HCT116 (cell line): ENCODE measurements at regions not wholly inside any gene's neighbourhood (a gene's known extent, or its start where the extent isn't known, plus 50 kb on each side); places are given as distances from the start of the nearest gene placed in this dataset.

Experiments
- ATAC-seq: fragments of 200-7000 bp; cut with Tn5 transposase; 2 replicates; pipeline ENCODE4 v1.9.1; 2020; ENCODE audit warnings: mild to moderate bottlenecking, moderate library complexity
- BruUV-seq: library from RNA; stranded (reverse); fragments of 400-500 nt; replicated peaks from 2 replicates; lab custom pipeline; 2021; lab: Mats Ljungman, UMichigan
- CTCF ChIA-PET: fragments of 300-600 bp; sonication (Branson Sonifier 250); formaldehyde crosslinking; loops from one replicate; lab custom pipeline; 2021; ENCODE audit warnings: antibody characterized with exemption; lab: Charles Lee
- POLR2A ChIA-PET: fragments of 300-600, 350-600 bp; sonication (Branson Sonifier 250); formaldehyde crosslinking; loops from one replicate; lab custom pipeline; 2021; ENCODE audit warnings: antibody characterized with exemption; lab: Charles Lee
- RAD21 ChIA-PET, 2 experiments: fragments of 300-600 bp; sonication (Branson Sonifier 250); formaldehyde crosslinking; loops; one replicate each; lab custom pipeline; 2023; ENCODE audit warnings: low total read pairs in 2 of 2; ENCODE audit not compliant: uncharacterized antibody in 2 of 2, unreplicated experiment in 2 of 2, low non-redundant PET in 1 of 2; lab: Charles Lee
- DNase-seq: peaks from one replicate; pipeline ENCODE4 v3.0.0-alpha.2; 2010; ENCODE audit warnings: low read depth, low spot score
- H2AFZ ChIP-seq: fragments of 200-600 bp; shearing (Covaris generic), sonication (generic); 2 replicates; pipeline ENCODE4 v1.6.1; 2017; ENCODE audit warnings: low read depth, mixed run types, mixed read lengths, antibody characterized with exemption, low read length; ENCODE audit not compliant: poor library complexity, severe bottlenecking
- H3K27ac ChIP-seq: 2 replicates; pipeline ENCODE4 v1.5.1; 2012; ENCODE audit warnings: low read depth, low read length
- H3K27me3 ChIP-seq: fragments of 200-600 bp; sonication (generic); 2 replicates; pipeline ENCODE4 v1.6.1; 2016; ENCODE audit warnings: mixed run types, low read length, mixed read lengths; ENCODE audit not compliant: insufficient read depth
- H3K36me3 ChIP-seq, 2 experiments: fragments of 200-500 bp in 1 of 2; fragments of 200-600 bp in 1 of 2; sonication (Bioruptor generic) in 1 of 2; sonication (generic) in 1 of 2; 2 replicates each; pipeline versions ENCODE4 v1.5.1 to v1.6.1; 2014 to 2016; ENCODE audit warnings: low read length in 2 of 2, inconsistent platforms in 1 of 2, mixed read lengths in 1 of 2, mixed run types in 1 of 2; ENCODE audit not compliant: insufficient read depth in 2 of 2, control insufficient read depth in 1 of 2
- H3K4me1 ChIP-seq, 2 experiments: fragments of 200-600 bp in 1 of 2; sonication (generic) in 1 of 2; 2 replicates each; pipeline versions ENCODE4 v1.5.1 to v1.6.1; 2012 to 2017; ENCODE audit warnings: low read length in 2 of 2, inconsistent platforms in 1 of 2, mild to moderate bottlenecking in 1 of 2, mixed read lengths in 1 of 2, mixed run types in 1 of 2, moderate library complexity in 1 of 2; ENCODE audit not compliant: insufficient read depth in 2 of 2, control insufficient read depth in 1 of 2
- H3K4me2 ChIP-seq: fragments of 200-600 bp; sonication (generic); 2 replicates; pipeline ENCODE4 v1.6.1; 2017; ENCODE audit warnings: mixed run types, low read length, mixed read lengths
- H3K4me3 ChIP-seq, 2 experiments: fragments of 200-600 bp in 1 of 2; sonication (generic) in 1 of 2; replicated peaks in 1 of 2; 2 replicates each; pipeline ENCODE4 v1.5.1; 2011 to 2016; ENCODE audit warnings: low read length in 2 of 2, control low read depth in 1 of 2, low read depth in 1 of 2, mild to moderate bottlenecking in 1 of 2, mixed read lengths in 1 of 2, mixed run types in 1 of 2
- H3K79me2 ChIP-seq: fragments of 200-600 bp; sonication (generic); 2 replicates; pipeline ENCODE4 v1.6.1; 2017; ENCODE audit warnings: mild to moderate bottlenecking, mixed run types, low read length, moderate library complexity, mixed read lengths; ENCODE audit not compliant: insufficient read depth
- H3K9ac ChIP-seq: fragments of 200-600 bp; sonication (generic); 2 replicates; pipeline ENCODE4 v1.6.1; 2016; ENCODE audit warnings: low read length, mixed read lengths
- H3K9me2 ChIP-seq: fragments of 200-600 bp; sonication (generic), shearing (Covaris generic); 2 replicates; pipeline ENCODE4 v1.6.1; 2017; ENCODE audit warnings: mixed run types, mild to moderate bottlenecking, moderate library complexity; ENCODE audit not compliant: insufficient read depth
- H3K9me3 ChIP-seq, 2 experiments: fragments of 200-500 bp in 1 of 2; fragments of 200-600 bp in 1 of 2; sonication (Bioruptor generic) in 1 of 2; sonication (generic) in 1 of 2; 2 replicates each; pipeline ENCODE4 v1.6.1; 2014 to 2017; ENCODE audit warnings: low read length in 2 of 2, mixed read lengths in 2 of 2, inconsistent platforms in 1 of 2, low read depth in 1 of 2, mild to moderate bottlenecking in 1 of 2, mixed run types in 1 of 2, moderate library complexity in 1 of 2; ENCODE audit not compliant: control insufficient read depth in 1 of 2, insufficient read depth in 1 of 2
- H4K20me1 ChIP-seq: fragments of 200-600 bp; sonication (generic), shearing (Covaris generic); 2 replicates; pipeline ENCODE4 v1.6.1; 2017; ENCODE audit warnings: mixed run types, mild to moderate bottlenecking, moderate library complexity; ENCODE audit not compliant: insufficient read depth
- CEBPB ChIP-seq: IDR thresholded peaks from 2 replicates; pipeline ENCODE4 v1.6.1; 2012; ENCODE audit warnings: low read depth
- CTCF ChIP-seq, 3 experiments: fragments of 200-600 bp in 1 of 3; sonication (generic) in 1 of 3; IDR thresholded peaks in 2 of 3; conservative IDR thresholded peaks in 1 of 3; 2 replicates each; pipeline ENCODE4 v1.5.1; 2012 to 2017; ENCODE audit warnings: low read depth in 2 of 3, low read length in 2 of 3, antibody characterized with exemption in 1 of 3, borderline replicate concordance in 1 of 3, control low read depth in 1 of 3, mild to moderate bottlenecking in 1 of 3, mixed read lengths in 1 of 3, mixed run types in 1 of 3, moderate library complexity in 1 of 3; ENCODE audit not compliant: insufficient read depth in 1 of 3
- EGR1 ChIP-seq: IDR thresholded peaks from 2 replicates; pipeline ENCODE4 v1.6.1; 2012; ENCODE audit warnings: low read depth
- POLR2A ChIP-seq: IDR thresholded peaks from 2 replicates; pipeline ENCODE4 v1.7.0; 2011; ENCODE audit warnings: borderline replicate concordance; ENCODE audit not compliant: insufficient read depth, insufficient read length; ENCODE audit errors: extremely low read depth
- POLR2AphosphoS5 ChIP-seq: IDR thresholded peaks from 2 replicates; pipeline ENCODE4 v1.6.1; 2011; ENCODE audit warnings: mild to moderate bottlenecking, low read depth, low read length, moderate library complexity
- RAD21 ChIP-seq: IDR thresholded peaks from 2 replicates; pipeline ENCODE4 v1.6.1; 2012; ENCODE audit warnings: low read depth, mild to moderate bottlenecking
- SP1 ChIP-seq: IDR thresholded peaks from 2 replicates; pipeline ENCODE4 v1.6.1; 2012; ENCODE audit warnings: low read depth
- ZFX ChIP-seq: fragments of 450-650 bp; IDR thresholded peaks from 2 replicates; pipeline ENCODE4 v1.6.1; 2017
- intact Hi-C: fragments of 100-400 bp; cut with micrococcal nuclease; formaldehyde crosslinking; loops from 2 replicates; pipeline ENCODE4 v1.10.0; 2022
- TF ChIP-seq, protein P1 (sequence below): IDR thresholded peaks from 2 replicates; pipeline ENCODE4 v1.6.1; 2012

- no peak overlapping the region for H3K9ac ChIP-seq
- H3K27ac ChIP-seq, result no peak overlapping the region
- H3K79me2 ChIP-seq, result no peaks in the 10 kb centered on the region
- CTCF ChIA-PET, result interaction anchor here (1.2 kb wide), 2 partner anchors 359 to 386 kb away, joined by 3 to 6 read pairs; no protein-coding TSS in a partner anchor
- no peaks in the 10 kb centered on the region for H3K27me3 ChIP-seq
- H3K4me2 ChIP-seq, result no peak overlapping the region
- no peak overlapping the region for H3K4me3 ChIP-seq
- ATAC-seq, result peak; percentile 82
- no peaks in the 10 kb centered on the region for H3K36me3 ChIP-seq
- no peaks in the 10 kb centered on the region for H4K20me1 ChIP-seq
- TF ChIP-seq ZFX (no peak), SP1 (no peak), EGR1 (no peak), POLR2AphosphoS5 (no peak), POLR2A (no peak), CEBPB (no peak), RAD21 (peak; percentile 58), CTCF (IDR thresholded peaks at IDR 0.05 in 2 of 3, conservative IDR thresholded peaks at IDR 0.05 in 1 of 3; ENCODE audit: borderline replicate concordance in 1 of 3, insufficient read depth in 1 of 3, low read depth in 2 of 3, low read length in 2 of 3) (peak; percentile 27 to 54 (median 52); a peak in 5 of 6 replicates)
- TF ChIP-seq, protein P1, sequence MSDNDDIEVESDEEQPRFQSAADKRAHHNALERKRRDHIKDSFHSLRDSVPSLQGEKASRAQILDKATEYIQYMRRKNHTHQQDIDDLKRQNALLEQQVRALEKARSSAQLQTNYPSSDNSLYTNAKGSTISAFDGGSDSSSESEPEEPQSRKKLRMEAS, result no peak
- TF ChIP-seq, all 23 proteins: peak for 2
- no peaks in the 10 kb centered on the region for H3K4me1 ChIP-seq
- RAD21 ChIA-PET, result no interaction called here
- H3K9me2 ChIP-seq, result no peaks in the 10 kb centered on the region
- POLR2A ChIA-PET, result no interaction called here
- intact Hi-C loops, result loop anchor here (1.0 kb wide), 1 partner anchor 386 kb away; no protein-coding TSS in a partner anchor
- no TSS peak for BruUV-seq
- H2AFZ ChIP-seq, result peak overlapping the region; percentile 64
- no peaks in the 10 kb centered on the region for H3K9me3 ChIP-seq
- peak; percentile 16 for DNase-seq
Measured at GRCh38 chr12:41663598-41664265, 475.6 kb downstream of the PDZRN4 start.
